ENCODE measurements at regions not wholly inside any gene's neighbourhood (a gene's known extent, or its start where the extent isn't known, plus 50 kb on each side); places are given as distances from the start of the nearest gene placed in this dataset.

DNA sequence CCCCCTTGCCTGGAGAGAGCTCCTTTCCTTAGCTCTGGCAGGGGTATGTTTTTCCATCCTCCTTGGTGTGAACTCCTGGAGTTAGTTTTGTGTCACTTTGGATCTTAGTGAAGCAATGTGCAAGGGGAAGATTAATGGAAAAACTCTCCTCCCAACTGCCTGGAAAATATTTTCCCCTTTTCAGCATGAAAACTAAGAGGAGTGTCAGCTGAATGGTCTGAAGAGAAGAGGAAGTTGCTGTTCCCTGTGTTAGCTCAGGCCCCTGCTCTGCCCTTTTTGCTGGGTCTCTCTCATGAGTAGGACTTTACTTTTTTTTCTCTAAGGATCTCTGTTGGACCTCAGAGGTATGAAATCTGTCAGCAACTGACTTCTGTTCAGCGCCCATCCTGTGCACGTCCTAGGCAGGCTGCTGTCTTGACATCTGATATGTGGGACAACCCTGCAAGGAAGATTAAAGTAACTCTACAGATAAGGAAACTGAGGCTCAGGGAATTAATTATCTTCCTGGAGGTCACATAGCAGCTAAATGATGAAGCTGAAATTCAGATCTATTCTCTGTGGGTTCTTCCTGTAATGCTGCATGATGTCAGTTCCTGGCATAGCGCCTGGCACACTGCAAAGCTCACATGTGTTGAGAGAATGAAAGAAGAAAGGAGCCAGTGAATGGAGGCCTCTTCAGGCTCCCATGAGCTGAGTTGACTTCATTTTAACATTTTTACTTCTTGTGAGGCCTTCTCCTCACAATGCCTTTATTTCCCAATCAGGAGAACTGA, 109.7 kb upstream of the GALNT15 start:
- TF ChIP-seq, protein P1, sequence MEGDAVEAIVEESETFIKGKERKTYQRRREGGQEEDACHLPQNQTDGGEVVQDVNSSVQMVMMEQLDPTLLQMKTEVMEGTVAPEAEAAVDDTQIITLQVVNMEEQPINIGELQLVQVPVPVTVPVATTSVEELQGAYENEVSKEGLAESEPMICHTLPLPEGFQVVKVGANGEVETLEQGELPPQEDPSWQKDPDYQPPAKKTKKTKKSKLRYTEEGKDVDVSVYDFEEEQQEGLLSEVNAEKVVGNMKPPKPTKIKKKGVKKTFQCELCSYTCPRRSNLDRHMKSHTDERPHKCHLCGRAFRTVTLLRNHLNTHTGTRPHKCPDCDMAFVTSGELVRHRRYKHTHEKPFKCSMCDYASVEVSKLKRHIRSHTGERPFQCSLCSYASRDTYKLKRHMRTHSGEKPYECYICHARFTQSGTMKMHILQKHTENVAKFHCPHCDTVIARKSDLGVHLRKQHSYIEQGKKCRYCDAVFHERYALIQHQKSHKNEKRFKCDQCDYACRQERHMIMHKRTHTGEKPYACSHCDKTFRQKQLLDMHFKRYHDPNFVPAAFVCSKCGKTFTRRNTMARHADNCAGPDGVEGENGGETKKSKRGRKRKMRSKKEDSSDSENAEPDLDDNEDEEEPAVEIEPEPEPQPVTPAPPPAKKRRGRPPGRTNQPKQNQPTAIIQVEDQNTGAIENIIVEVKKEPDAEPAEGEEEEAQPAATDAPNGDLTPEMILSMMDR (conservative IDR thresholded peaks at IDR 0.05): no peak
- H3K27ac ChIP-seq (ENCODE audit: low read depth, low read length): no peak overlapping the region
- no peaks in the 10 kb centered on the region for H3K4me1 ChIP-seq (ENCODE audit: control insufficient read depth, insufficient read depth, low read length)
- Mint-ChIP-seq H3K27ac (no peak overlapping the region), H3K27me3 (ENCODE audit: insufficient read depth) (peaks cover 8% of the 10 kb centered on the region), H3K9me3 (no peaks in the 10 kb centered on the region), H3K4me3 (no peak overlapping the region), H3K36me3 (ENCODE audit: low read depth) (no peaks in the 10 kb centered on the region), H3K4me1 (peaks cover 5% of the 10 kb centered on the region)
- 91 to 97% methylated on average over 3 of the region's 3 CpGs for WGBS, 2 experiments (ENCODE audit: insufficient coverage in 1 of 2, insufficient read length in 1 of 2)
- H3K9ac ChIP-seq (ENCODE audit: extremely low read depth, low read length, poor library complexity, severe bottlenecking): no peak overlapping the region
- H3K4me3 ChIP-seq (ENCODE audit: low read length): no peak overlapping the region
- no peaks in the 10 kb centered on the region for H3K9me3 ChIP-seq (ENCODE audit: control insufficient read depth, low read length)
- H3K36me3 ChIP-seq (ENCODE audit: control insufficient read depth, insufficient read depth, low read length): no peaks in the 10 kb centered on the region
- no peaks in the 10 kb centered on the region for H3K27me3 ChIP-seq (ENCODE audit: control insufficient read depth, insufficient read depth, low read length, poor library complexity, severe bottlenecking)
- DNase-seq: no peak

DNA sequence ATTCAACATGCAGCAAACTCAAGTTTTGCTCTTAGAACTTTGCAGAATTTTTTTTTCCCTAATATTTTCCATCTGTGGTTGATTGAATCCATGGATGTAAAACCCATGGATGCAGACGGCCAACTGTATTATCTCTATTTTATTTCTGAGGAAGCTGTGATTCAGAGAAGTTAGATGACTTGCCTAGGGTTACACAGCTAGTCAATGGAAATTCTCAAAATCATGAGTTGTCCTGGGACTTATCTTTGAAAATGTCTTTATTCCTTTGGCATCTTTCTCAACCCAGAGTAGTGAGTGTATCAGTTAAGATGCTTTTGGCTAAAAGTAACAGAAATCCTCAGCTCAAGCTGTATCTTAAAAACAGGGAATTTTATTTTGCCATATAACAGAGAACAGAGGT, 107.9 kb upstream of the GALNT15 start:
- H3K27ac Mint-ChIP-seq: no peak overlapping the region
- WGBS, 2 experiments (ENCODE audit: insufficient coverage in 1 of 2, insufficient read length in 1 of 2): 89 to 100% methylated on average over 1 of the region's 1 CpG
- no peak overlapping the region for H3K27ac ChIP-seq (ENCODE audit: low read depth, low read length)

DNA sequence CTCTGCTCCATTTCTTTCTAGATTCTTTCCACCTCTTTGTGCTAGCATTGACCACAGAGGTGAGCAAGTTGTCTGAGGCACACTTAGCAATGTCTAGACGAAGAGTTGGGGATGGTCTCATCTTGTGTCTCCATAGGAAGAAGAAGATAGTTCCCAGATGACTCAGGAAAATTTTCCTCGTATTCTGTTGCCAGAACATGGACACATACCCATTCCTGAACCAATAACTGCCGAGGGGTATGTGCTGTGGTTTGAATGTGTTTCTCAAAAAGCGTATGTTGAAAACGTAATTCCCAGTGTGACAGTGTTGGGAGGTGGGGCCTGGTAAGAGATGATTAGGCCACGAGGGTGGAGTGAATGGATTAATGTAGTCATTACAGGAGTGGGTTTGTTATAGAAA, 107.5 kb upstream of the GALNT15 start:
- Histone ChIP-seq H3K9me3 (ENCODE audit: control insufficient read depth, low read length) (no peaks in the 10 kb centered on the region), H3K4me1 (ENCODE audit: control insufficient read depth, insufficient read depth, low read length) (no peaks in the 10 kb centered on the region), H3K9ac (ENCODE audit: extremely low read depth, low read length, poor library complexity, severe bottlenecking) (no peak overlapping the region), H3K27ac (ENCODE audit: low read depth, low read length) (no peak overlapping the region), H3K36me3 (ENCODE audit: control insufficient read depth, insufficient read depth, low read length) (no peaks in the 10 kb centered on the region), H3K4me3 (ENCODE audit: low read length) (no peak overlapping the region), H3K27me3 (ENCODE audit: control insufficient read depth, insufficient read depth, low read length, poor library complexity, severe bottlenecking) (no peaks in the 10 kb centered on the region)
- 88 to 95% methylated on average over 2 to 6 of the region's 6 CpGs for WGBS, 2 experiments (ENCODE audit: insufficient coverage in 1 of 2, insufficient read length in 1 of 2)
- Mint-ChIP-seq H3K27me3 (ENCODE audit: insufficient read depth) (peaks cover 8% of the 10 kb centered on the region), H3K4me3 (no peak overlapping the region), H3K4me1 (no peaks in the 10 kb centered on the region), H3K9me3 (no peaks in the 10 kb centered on the region), H3K27ac (no peak overlapping the region), H3K36me3 (ENCODE audit: low read depth) (no peaks in the 10 kb centered on the region)
- TF ChIP-seq, protein P1 (conservative IDR thresholded peaks at IDR 0.05): no peak
- no peak for DNase-seq

More for the DNA sequence above, 107.9 kb upstream of the GALNT15 start:
- Histone ChIP-seq H3K36me3 (ENCODE audit: control insufficient read depth, insufficient read depth, low read length) (no peaks in the 10 kb centered on the region), H3K9ac (ENCODE audit: extremely low read depth, low read length, poor library complexity, severe bottlenecking) (no peak overlapping the region), H3K4me3 (ENCODE audit: low read length) (no peak overlapping the region), H3K4me1 (ENCODE audit: control insufficient read depth, insufficient read depth, low read length) (no peaks in the 10 kb centered on the region), H3K27me3 (ENCODE audit: control insufficient read depth, insufficient read depth, low read length, poor library complexity, severe bottlenecking) (no peaks in the 10 kb centered on the region), H3K9me3 (ENCODE audit: control insufficient read depth, low read length) (no peaks in the 10 kb centered on the region)
- peaks cover 8% of the 10 kb centered on the region for H3K27me3 Mint-ChIP-seq (ENCODE audit: insufficient read depth)
- TF ChIP-seq, protein P1 (conservative IDR thresholded peaks at IDR 0.05): no peak
- no peaks in the 10 kb centered on the region for H3K9me3 Mint-ChIP-seq
- no peak overlapping the region for H3K4me3 Mint-ChIP-seq
- no peaks in the 10 kb centered on the region for H3K4me1 Mint-ChIP-seq
- no peaks in the 10 kb centered on the region for H3K36me3 Mint-ChIP-seq (ENCODE audit: low read depth)
- DNase-seq: no peak

Data from endodermal cell (in vitro differentiated cells).